Neuronal stem cell (in vitro differentiated cells): ENCODE measurements at regions not wholly inside any gene's neighbourhood (a gene's known extent, or its start where the extent isn't known, plus 50 kb on each side); places are given as distances from the start of the nearest gene placed in this dataset.

ENCODE experiments used
- DNase-seq: peaks from one replicate; pipeline ENCODE4 v3.0.0-alpha.2; 2013; ENCODE audit warnings: low spot score
- H2AFZ ChIP-seq: one replicate; pipeline ENCODE4 v1.6.1; 2013; ENCODE audit warnings: mild to moderate bottlenecking, low read length, inconsistent platforms
- H2AK5ac ChIP-seq: 2 replicates; pipeline ENCODE4 v1.6.1; 2013; ENCODE audit warnings: low read depth, mild to moderate bottlenecking, inconsistent platforms, low read length, moderate library complexity, mixed read lengths
- H2BK120ac ChIP-seq: 2 replicates; pipeline ENCODE4 v1.6.1; 2013; ENCODE audit warnings: low read depth, mild to moderate bottlenecking, inconsistent platforms, low read length, moderate library complexity, mixed read lengths
- H2BK12ac ChIP-seq: one replicate; pipeline ENCODE4 v1.6.1; 2013; ENCODE audit warnings: low read length, inconsistent platforms
- H2BK15ac ChIP-seq: 2 replicates; pipeline ENCODE4 v1.6.1; 2013; ENCODE audit warnings: mild to moderate bottlenecking, low read length, inconsistent platforms, mixed read lengths
- H2BK5ac ChIP-seq: one replicate; pipeline ENCODE4 v1.6.1; 2013; ENCODE audit warnings: inconsistent platforms, mild to moderate bottlenecking, low read length, moderate library complexity
- H3K14ac ChIP-seq: one replicate; pipeline ENCODE4 v1.6.1; 2013; ENCODE audit warnings: low read length, inconsistent platforms
- H3K18ac ChIP-seq: 2 replicates; pipeline ENCODE4 v1.6.1; 2013; ENCODE audit warnings: low read length, inconsistent platforms
- H3K23ac ChIP-seq: 2 replicates; pipeline ENCODE4 v1.6.1; 2013; ENCODE audit warnings: low read depth, mild to moderate bottlenecking, mixed read lengths, low read length, inconsistent platforms; ENCODE audit not compliant: poor library complexity
- H3K27ac ChIP-seq: replicated peaks from 3 replicates; pipeline ENCODE4 v1.5.1; 2013; ENCODE audit warnings: low read length, inconsistent platforms
- H3K27me3 ChIP-seq, 3 experiments: 2 replicates each; pipeline ENCODE4 v1.6.1; 2013; ENCODE audit warnings: low read length in 3 of 3, mild to moderate bottlenecking in 2 of 3, inconsistent platforms in 1 of 3, low read depth in 1 of 3, mixed read lengths in 1 of 3, moderate library complexity in 1 of 3; ENCODE audit not compliant: control insufficient read depth in 3 of 3, insufficient read depth in 3 of 3
- H3K36me3 ChIP-seq, 2 donors: replicated peaks in 1 of 2; 2 replicates each; pipeline ENCODE4 v1.6.1; 2013; ENCODE audit warnings: low read length in 2 of 2; ENCODE audit not compliant: control insufficient read depth in 2 of 2, insufficient read depth in 2 of 2
- H3K4ac ChIP-seq: 2 replicates; pipeline ENCODE4 v1.6.1; 2013; ENCODE audit warnings: inconsistent platforms, mild to moderate bottlenecking, low read length, moderate library complexity
- H3K4me1 ChIP-seq, 2 donors: 1 replicate in 1 of 2; 2 replicates in 1 of 2; pipeline ENCODE4 v1.6.1; 2013; ENCODE audit warnings: low read length in 2 of 2, low read depth in 1 of 2; ENCODE audit not compliant: control insufficient read depth in 2 of 2, insufficient read depth in 1 of 2
- H3K4me2 ChIP-seq: one replicate; pipeline ENCODE4 v1.6.1; 2013; ENCODE audit warnings: mild to moderate bottlenecking, low read length, inconsistent platforms; ENCODE audit not compliant: insufficient read depth, poor library complexity, severe bottlenecking
- H3K4me3 ChIP-seq, 2 donors: 2 replicates each; pipeline ENCODE4 v1.5.1; 2013; ENCODE audit warnings: low read length in 2 of 2, mild to moderate bottlenecking in 2 of 2, inconsistent platforms in 1 of 2, moderate library complexity in 1 of 2
- H3K79me1 ChIP-seq: one replicate; pipeline ENCODE4 v1.6.1; 2013; ENCODE audit warnings: low read depth, mild to moderate bottlenecking, inconsistent platforms, low read length, moderate library complexity
- H3K9ac ChIP-seq: one replicate; pipeline ENCODE4 v1.6.1; 2013; ENCODE audit warnings: mild to moderate bottlenecking, low read depth, low read length, inconsistent platforms; ENCODE audit not compliant: poor library complexity
- H3K9me3 ChIP-seq, 2 donors: replicated peaks in 1 of 2; 2 replicates each; pipeline versions ENCODE3 to v1.6.1; 2013; ENCODE audit warnings: low read length in 2 of 2, mild to moderate bottlenecking in 2 of 2, inconsistent platforms in 1 of 2, low read depth in 1 of 2, mixed read lengths in 1 of 2, moderate library complexity in 1 of 2; ENCODE audit not compliant: control insufficient read depth in 2 of 2, insufficient read depth in 1 of 2
- H4K8ac ChIP-seq: one replicate; pipeline ENCODE4 v1.6.1; 2013; ENCODE audit warnings: low read depth, mild to moderate bottlenecking, inconsistent platforms, low read length, moderate library complexity
- H4K91ac ChIP-seq: one replicate; pipeline ENCODE4 v1.6.1; 2013; ENCODE audit warnings: low read length, low read depth, mild to moderate bottlenecking, inconsistent platforms; ENCODE audit not compliant: poor library complexity
- WGBS, 2 donors: extraction: QIAGEN DNeasy Blood & Tissue Kit; methylation state at CpG; one replicate each; pipeline ENCODE4 v1.1.7; 2013; ENCODE audit warnings: missing lambda C conversion rate in 2 of 2, mixed read lengths in 1 of 2; ENCODE audit not compliant: insufficient read length in 2 of 2, insufficient replicate concordance in 1 of 2; ENCODE audit errors: extremely low coverage in 2 of 2; 5-methylcytosine and 5-hydroxymethylcytosine counted together

DNA sequence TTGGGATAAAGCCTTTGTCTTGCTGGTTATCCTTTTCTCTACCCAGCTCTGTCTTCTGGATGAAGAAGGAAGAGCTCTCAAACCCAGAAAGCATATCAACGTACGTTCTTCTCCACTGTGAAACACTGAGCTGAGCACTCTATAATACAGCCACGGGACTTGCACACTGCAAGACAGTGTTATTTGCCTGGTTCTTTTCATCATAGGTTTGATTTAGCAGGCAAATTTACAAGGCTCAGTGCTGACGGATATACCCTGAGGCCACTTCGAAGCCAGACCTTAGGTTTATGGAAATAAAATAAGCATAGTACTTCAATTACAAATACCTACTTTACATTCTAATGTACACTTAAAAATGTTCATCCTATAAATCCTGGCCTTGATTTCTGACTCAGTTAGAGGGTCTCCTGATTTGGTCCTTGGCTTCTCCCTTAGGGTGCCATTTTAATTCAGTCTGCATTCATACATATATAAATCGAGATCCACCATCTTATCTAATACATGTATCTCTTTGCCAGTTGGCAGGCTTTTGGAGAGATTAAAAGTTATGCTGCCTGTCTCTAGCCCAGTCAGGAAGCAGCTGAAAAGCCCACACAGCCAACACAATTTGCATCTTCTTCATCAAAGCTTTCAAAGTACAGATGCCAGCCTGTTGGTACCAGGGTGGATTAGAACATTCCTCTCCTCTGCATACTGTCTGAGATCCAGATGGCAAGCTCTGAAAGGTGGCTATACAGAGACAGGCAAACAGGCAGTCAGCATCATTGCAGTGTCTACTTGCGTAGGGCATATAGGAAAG lies 194.4 kb downstream of the DEPDC1B start:
- WGBS, 2 donors = no CpG with 5 or more reads among the region's 7 CpGs
- no peak overlapping the region for H3K4me3 ChIP-seq
- no peak overlapping the region for H3K4me2 ChIP-seq
- H3K9ac ChIP-seq = no peak overlapping the region
- H3K14ac ChIP-seq = no peak overlapping the region
- peaks cover 0 to 6% of the 10 kb centered on the region in 2 donors for H3K4me1 ChIP-seq
- H3K4ac ChIP-seq = no peak overlapping the region
- H4K91ac ChIP-seq = no peak overlapping the region
- H2AK5ac ChIP-seq = no peak overlapping the region
- H4K8ac ChIP-seq = no peak overlapping the region
- H3K27ac ChIP-seq = no peak overlapping the region
- no peaks in the 10 kb centered on the region for H3K36me3 ChIP-seq
- no peak overlapping the region for H2BK5ac ChIP-seq
- no peak overlapping the region for H2BK12ac ChIP-seq
- H3K27me3 ChIP-seq = no peaks in the 10 kb centered on the region
- no peak for DNase-seq
- H2AFZ ChIP-seq = no peak overlapping the region
- H3K9me3 ChIP-seq = no peaks in the 10 kb centered on the region
- no peak overlapping the region for H2BK15ac ChIP-seq
- H3K23ac ChIP-seq = no peak overlapping the region
- H3K18ac ChIP-seq = no peak overlapping the region
- no peak overlapping the region for H2BK120ac ChIP-seq
- H3K79me1 ChIP-seq = no peaks in the 10 kb centered on the region

DNA sequence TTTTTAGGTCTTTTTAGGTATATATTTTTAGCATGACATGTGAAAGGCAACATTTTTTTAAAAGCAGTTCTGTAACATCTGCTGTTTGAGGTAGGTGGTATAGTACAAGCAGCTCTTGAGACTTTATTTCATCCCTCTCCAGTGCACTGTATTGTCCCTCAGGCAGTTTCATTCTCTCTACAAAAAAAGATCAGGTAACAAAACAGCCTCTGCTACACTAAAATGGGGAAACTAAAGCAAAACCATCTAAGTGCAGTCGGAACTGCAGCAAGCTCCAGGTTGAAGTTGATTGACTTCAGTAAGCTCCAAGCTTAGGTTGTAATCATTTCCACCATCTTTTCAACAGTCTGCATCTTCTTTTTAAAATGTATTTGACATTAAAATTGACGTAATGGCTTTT lies 195.6 kb downstream of the DEPDC1B start:
- Histone ChIP-seq H3K27me3 (no peaks in the 10 kb centered on the region), H2BK5ac (no peak overlapping the region), H3K36me3 (no peaks in the 10 kb centered on the region), H4K91ac (no peak overlapping the region), H4K8ac (no peak overlapping the region), H2AFZ (no peak overlapping the region), H2BK12ac (no peak overlapping the region), H3K14ac (no peak overlapping the region), H3K4me1 (no peaks in the 10 kb centered on the region), H3K18ac (no peak overlapping the region), H3K9me3 (no peaks in the 10 kb centered on the region), H3K4me2 (no peak overlapping the region), H2BK15ac (no peak overlapping the region), H2BK120ac (no peak overlapping the region), H3K27ac (no peak overlapping the region), H2AK5ac (no peak overlapping the region), H3K79me1 (no peaks in the 10 kb centered on the region), H3K9ac (no peak overlapping the region), H3K23ac (no peak overlapping the region), H3K4me3 (no peak overlapping the region), H3K4ac (no peak overlapping the region)
- 100% methylated on average over 1 of the region's 2 CpGs; no CpG with 5 or more reads in 1 of the 2 donors for WGBS, 2 donors
- DNase-seq = no peak

DNA sequence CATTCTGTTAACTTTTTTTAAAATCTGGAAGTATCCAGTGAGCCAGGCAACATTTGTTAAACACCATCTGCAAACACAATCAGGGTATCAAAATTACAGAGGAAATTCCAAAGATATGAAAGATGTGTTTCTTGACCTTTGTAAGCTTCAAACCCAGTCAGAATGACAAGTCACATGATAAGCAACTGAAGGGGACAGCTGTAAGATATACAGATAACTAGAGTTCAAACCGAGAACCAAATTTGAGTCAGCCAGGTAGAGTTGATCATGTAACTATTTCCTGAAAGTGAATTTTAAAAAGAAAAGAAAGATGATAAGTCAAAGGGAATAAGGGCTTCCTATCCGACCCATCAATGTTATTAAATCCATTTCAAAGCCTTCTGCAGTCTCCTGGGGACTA lies 196.2 kb downstream of the DEPDC1B start:
- no peak overlapping the region for H2AK5ac ChIP-seq
- H3K36me3 ChIP-seq = no peaks in the 10 kb centered on the region
- no peak overlapping the region for H3K23ac ChIP-seq
- no peak overlapping the region for H3K27ac ChIP-seq
- H2BK5ac ChIP-seq = no peak overlapping the region
- H3K9me3 ChIP-seq = no peaks in the 10 kb centered on the region
- no peaks in the 10 kb centered on the region for H3K4me1 ChIP-seq
- H4K91ac ChIP-seq = no peak overlapping the region
- H3K27me3 ChIP-seq = no peaks in the 10 kb centered on the region
- H2BK15ac ChIP-seq = no peak overlapping the region
- H4K8ac ChIP-seq = no peak overlapping the region
- no peak overlapping the region for H2BK12ac ChIP-seq
- no peaks in the 10 kb centered on the region for H3K79me1 ChIP-seq
- no peak overlapping the region for H3K4ac ChIP-seq
- no peak overlapping the region for H3K4me2 ChIP-seq
- H3K18ac ChIP-seq = no peak overlapping the region
- no peak overlapping the region for H2AFZ ChIP-seq
- no peak overlapping the region for H3K4me3 ChIP-seq
- no peak overlapping the region for H3K9ac ChIP-seq
- no peak for DNase-seq
- no peak overlapping the region for H2BK120ac ChIP-seq
- H3K14ac ChIP-seq = no peak overlapping the region
- WGBS, 2 donors = no CpG with 5 or more reads among the region's 2 CpGs

DNA sequence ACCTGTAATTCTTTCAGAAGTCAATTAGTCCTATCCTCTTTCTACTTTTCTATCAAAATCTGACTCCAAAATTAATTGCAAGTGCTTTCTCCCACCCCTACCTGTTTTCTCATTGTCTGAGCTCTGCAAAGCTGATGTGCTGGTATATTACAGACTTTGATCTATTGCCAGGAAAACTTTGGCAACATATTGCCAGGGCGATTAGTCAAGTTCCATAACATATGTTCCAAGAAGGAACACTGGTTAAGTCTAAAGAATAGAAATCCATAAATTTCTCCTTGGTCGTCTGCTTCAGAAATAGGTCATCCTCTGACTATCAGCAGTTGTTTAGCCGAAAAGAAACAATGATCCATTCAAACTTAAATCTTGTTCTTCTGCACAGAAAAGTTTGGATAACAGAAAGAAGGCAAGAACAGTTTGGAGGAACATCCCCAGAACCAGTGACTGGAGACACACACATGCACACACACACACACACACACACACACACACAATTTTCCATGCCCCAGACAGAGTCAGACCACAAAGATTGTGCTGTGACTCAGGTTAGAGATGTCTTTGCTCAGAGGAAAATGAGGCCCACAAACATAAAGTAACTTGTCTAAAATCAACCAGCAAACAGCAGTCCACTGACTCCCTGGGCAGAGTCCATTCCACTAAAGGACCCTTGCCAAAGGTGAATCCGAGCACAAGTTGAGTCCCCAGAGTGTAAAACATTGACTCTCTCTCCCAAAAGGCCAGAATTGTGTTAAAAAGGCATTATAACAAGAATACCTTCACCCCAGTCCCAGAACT lies 202.1 kb downstream of the DEPDC1B start:
- Histone ChIP-seq H3K4me3 (no peak overlapping the region), H3K14ac (no peak overlapping the region), H4K8ac (no peak overlapping the region), H2BK120ac (no peak overlapping the region), H3K18ac (no peak overlapping the region), H2AFZ (no peak overlapping the region), H3K27me3 (no peaks in the 10 kb centered on the region), H3K27ac (no peak overlapping the region), H3K4me1 (peaks cover 0 to 6% of the 10 kb centered on the region in 2 donors), H3K9ac (no peak overlapping the region), H2BK12ac (no peak overlapping the region), H3K23ac (no peak overlapping the region), H4K91ac (no peak overlapping the region), H3K4ac (no peak overlapping the region), H2BK5ac (no peak overlapping the region), H2AK5ac (no peak overlapping the region), H3K4me2 (no peak overlapping the region), H3K36me3 (no peaks in the 10 kb centered on the region), H3K9me3 (no peaks in the 10 kb centered on the region), H3K79me1 (no peaks in the 10 kb centered on the region), H2BK15ac (no peak overlapping the region)
- WGBS, 2 donors = no CpG with 5 or more reads among the region's 4 CpGs
- DNase-seq = no peak
